DND-41 (cell line): ENCODE measurements at regions not wholly inside any gene's neighbourhood (a gene's known extent, or its start where the extent isn't known, plus 50 kb on each side); places are given as distances from the start of the nearest gene placed in this dataset.

Experiments
- EZH2 ChIP-seq: IDR thresholded peaks from 3 replicates; pipeline ENCODE4 v1.6.1; 2012; ENCODE audit warnings: borderline replicate concordance, low read depth, mild to moderate bottlenecking, moderate library complexity, low read length, inconsistent platforms; ENCODE audit not compliant: severe bottlenecking
- TF ChIP-seq, protein P1 (sequence below): IDR thresholded peaks from 2 replicates; pipeline ENCODE4 v1.5.1; 2012; ENCODE audit warnings: borderline replicate concordance, low read length, moderate library complexity, mild to moderate bottlenecking; ENCODE audit not compliant: poor library complexity, severe bottlenecking; ENCODE audit errors: extremely low read depth

DNA sequence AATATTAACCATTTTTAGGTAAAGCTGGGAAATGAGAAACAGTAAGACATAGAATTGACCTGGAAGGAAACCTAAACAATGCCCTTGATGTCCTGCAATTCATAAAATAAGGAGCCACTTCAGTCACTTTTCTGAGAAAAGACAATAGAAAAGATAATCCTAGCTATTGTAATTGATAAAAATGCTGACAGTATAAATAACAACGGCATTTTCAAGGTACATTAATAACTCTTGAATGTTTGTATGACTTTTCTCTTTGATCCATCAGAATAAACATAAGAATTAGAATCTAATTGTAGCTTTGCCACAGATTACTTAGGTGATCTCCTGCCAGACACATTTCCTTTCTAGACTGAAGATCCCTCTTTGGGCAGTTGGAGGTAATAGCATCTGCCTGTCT is 719.5 kb downstream of the SLC4A3 start:
- TF ChIP-seq, protein P1, sequence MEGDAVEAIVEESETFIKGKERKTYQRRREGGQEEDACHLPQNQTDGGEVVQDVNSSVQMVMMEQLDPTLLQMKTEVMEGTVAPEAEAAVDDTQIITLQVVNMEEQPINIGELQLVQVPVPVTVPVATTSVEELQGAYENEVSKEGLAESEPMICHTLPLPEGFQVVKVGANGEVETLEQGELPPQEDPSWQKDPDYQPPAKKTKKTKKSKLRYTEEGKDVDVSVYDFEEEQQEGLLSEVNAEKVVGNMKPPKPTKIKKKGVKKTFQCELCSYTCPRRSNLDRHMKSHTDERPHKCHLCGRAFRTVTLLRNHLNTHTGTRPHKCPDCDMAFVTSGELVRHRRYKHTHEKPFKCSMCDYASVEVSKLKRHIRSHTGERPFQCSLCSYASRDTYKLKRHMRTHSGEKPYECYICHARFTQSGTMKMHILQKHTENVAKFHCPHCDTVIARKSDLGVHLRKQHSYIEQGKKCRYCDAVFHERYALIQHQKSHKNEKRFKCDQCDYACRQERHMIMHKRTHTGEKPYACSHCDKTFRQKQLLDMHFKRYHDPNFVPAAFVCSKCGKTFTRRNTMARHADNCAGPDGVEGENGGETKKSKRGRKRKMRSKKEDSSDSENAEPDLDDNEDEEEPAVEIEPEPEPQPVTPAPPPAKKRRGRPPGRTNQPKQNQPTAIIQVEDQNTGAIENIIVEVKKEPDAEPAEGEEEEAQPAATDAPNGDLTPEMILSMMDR, result no peak
- no peak for TF ChIP-seq EZH2
